GM12875 (cell line): ENCODE measurements at regions not wholly inside any gene's neighbourhood (a gene's known extent, or its start where the extent isn't known, plus 50 kb on each side); places are given as distances from the start of the nearest gene placed in this dataset.

Source experiments
- H3K4me3 ChIP-seq: one replicate; pipeline ENCODE4 v1.5.1; 2011; ENCODE audit warnings: low read depth, low read length, control low read depth
- TF ChIP-seq, protein P1 (sequence below): IDR thresholded peaks from 2 replicates; pipeline ENCODE4 v1.5.1; 2011; ENCODE audit warnings: low read depth, mild to moderate bottlenecking, control low read depth, inconsistent platforms, low read length, moderate library complexity, borderline replicate concordance; ENCODE audit not compliant: insufficient read depth

DNA sequence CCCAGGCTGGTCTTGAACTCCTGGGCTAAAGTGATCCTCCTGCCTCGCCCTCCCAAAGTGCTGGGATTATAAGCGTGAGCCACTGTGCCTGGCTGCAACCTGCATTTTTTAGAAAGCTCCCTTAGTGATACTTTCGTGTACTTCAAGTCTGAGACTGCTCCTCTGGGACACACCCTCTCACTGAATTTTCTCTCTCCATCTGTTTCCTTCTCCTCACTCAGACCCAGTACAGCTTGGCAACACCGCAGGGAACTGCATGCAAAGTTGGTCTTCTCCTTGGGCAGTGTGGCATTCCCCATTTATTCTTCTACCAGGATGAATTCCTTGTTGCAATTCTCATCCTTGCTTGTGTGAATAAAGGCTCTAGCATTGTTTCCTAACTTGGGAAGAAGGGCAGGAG lies 175.9 kb downstream of the LPIN1 start:
- TF ChIP-seq, protein P1, sequence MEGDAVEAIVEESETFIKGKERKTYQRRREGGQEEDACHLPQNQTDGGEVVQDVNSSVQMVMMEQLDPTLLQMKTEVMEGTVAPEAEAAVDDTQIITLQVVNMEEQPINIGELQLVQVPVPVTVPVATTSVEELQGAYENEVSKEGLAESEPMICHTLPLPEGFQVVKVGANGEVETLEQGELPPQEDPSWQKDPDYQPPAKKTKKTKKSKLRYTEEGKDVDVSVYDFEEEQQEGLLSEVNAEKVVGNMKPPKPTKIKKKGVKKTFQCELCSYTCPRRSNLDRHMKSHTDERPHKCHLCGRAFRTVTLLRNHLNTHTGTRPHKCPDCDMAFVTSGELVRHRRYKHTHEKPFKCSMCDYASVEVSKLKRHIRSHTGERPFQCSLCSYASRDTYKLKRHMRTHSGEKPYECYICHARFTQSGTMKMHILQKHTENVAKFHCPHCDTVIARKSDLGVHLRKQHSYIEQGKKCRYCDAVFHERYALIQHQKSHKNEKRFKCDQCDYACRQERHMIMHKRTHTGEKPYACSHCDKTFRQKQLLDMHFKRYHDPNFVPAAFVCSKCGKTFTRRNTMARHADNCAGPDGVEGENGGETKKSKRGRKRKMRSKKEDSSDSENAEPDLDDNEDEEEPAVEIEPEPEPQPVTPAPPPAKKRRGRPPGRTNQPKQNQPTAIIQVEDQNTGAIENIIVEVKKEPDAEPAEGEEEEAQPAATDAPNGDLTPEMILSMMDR = no peak
- H3K4me3 ChIP-seq = no peak overlapping the region

DNA sequence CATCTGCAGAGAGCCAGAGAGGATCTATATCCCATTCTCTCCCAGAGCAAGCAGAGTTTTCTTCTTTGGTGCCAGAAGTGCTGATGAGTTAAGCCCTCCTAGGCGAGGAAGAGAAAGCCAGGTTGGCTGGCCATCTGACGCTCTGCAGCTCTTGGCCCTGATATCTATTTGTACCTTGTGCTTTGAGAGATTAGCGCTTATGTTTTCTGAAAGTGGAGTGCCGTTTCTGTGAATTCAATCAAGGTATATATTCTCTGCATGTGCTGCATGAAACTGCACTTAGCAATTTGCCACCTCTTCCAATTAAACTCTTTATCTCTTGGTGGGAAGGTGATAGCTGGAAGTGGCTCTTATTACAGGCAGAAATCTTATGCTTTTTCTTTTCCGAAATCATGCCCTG lies 177.5 kb downstream of the LPIN1 start:
- no peak overlapping the region for H3K4me3 ChIP-seq
- TF ChIP-seq, protein P1 = no peak

DNA sequence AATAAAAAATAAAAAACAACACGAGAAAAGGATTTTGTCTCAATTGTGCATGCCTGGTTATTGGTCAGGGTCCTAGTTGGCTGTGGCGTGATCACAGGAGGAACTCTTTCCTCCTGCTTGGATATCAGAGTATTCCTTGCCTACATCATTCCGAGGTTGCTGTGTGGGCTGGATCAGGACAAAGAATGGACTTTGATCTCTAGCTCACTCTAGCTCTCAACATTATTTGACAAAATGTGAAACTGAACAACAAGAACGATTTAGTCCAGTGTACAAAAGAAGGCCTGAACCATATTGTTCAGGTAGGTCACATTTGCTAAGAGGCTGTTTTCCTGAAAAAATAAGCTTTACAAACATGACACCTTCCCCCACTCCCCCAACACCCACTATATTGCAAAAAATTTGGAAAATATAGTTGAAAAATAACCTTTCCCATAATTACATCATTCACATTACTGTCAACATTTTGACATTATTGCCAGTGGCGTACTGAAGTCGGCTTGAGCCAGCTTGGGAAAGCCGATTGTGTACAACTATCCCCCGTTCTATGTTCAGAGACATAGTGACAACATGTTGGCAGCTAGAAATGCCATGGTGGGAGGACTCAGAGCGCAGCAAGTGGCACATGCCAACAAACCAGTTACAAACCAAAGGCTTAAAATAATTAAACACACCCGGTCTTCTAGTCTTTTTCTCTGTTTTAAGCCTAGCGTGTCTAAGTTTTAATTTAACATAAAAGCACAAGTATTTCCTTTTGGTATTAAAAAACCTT lies 179.0 kb downstream of the LPIN1 start:
- TF ChIP-seq, protein P1 = no peak
- H3K4me3 ChIP-seq = no peak overlapping the region

DNA sequence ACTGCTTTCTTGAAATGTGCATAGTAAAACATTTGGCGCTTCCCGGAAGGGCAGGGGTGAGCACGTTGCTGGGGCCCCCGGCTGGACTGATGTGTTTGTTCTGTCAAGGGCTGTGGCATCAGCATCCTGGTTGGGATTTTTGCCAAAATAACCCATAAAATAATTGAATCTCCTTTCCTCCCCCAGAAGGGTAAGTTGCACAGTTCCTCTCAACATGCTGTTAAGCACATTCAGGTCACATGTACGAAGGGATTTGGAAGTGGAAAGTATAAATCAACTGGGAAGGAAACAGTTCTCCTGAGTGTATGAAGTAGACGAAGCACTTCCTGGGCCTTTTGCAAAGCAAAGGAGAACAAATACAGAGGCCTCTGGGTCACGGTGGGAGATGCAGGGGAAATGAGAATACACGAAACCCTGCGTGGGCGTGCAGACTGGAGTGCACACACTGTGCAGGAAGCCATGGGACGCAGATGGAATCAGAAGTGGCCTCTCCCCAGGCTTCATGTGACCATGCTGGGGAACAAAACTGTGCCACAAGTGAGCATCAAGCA lies 183.9 kb downstream of the LPIN1 start:
- no peak overlapping the region for H3K4me3 ChIP-seq
- TF ChIP-seq, protein P1 = no peak

DNA sequence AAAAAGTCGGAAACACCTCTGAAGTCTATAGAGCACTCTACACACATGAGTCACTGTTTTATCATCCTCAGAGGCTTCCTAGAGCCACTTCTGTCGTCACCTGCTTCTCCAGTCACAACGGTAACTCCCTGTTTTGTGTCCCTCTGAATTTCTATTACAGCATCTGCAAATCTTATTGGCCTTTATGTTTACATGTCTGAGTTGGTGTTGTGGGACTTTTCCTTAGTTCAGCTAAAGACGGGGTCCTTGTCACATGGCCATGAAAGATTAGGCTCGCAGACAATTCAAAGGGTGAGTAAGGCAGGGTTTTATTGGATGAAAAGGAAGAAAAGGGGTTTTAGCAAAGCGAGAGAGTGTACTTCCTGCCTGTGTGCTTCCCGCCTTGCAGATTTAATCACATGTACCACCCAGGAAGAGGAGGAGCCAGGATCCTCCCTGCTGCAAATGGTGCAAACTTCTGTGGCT lies 185.6 kb downstream of the LPIN1 start:
- H3K4me3 ChIP-seq = no peak overlapping the region
- TF ChIP-seq, protein P1 = no peak

DNA sequence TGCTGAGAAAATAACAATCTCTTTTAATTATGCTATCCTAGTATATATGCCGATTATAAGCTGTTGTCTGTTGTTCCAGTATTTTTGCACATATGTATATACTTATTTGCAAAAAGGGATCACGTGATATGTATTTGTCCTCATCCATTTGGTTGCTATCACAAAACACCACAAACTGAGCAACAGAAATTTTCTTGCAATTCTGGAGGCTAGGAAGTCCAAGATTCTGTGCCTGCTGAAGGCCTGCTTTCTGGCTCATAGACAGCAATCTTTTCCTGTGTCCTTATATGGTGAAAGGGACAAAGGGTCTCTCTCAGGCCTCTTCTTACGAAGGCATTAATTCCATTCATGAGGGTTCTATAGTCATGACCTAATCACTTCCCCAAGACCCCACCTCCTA lies 186.5 kb downstream of the LPIN1 start:
- H3K4me3 ChIP-seq = no peak overlapping the region
- TF ChIP-seq, protein P1 = no peak

DNA sequence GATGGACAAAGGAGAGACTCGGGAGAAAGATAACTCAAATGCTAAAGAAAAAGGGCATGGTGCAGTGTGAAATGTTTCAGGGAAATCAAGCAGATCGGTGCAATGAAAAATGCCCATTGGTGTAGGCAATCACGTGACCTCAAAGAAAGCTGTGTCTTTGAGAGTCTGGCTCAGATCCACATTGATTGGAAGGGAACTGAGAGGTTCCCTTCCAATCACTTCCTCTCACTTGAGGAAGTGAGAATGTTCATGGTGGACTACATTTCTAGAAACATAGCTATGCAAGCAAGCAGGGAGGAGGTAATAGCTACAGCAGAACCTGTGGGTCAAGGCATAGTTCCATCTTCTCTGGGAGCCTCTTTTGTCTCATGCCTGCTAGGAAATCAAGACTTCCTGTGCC lies 187.4 kb downstream of the LPIN1 start:
- no peak overlapping the region for H3K4me3 ChIP-seq
- TF ChIP-seq, protein P1 = no peak
